Stomach (tissue), 4 donors: ENCODE measurements at regions not wholly inside any gene's neighbourhood (a gene's known extent, or its start where the extent isn't known, plus 50 kb on each side); places are given as distances from the start of the nearest gene placed in this dataset.

Experiments
- EP300 ChIP-seq: sonication (generic); formaldehyde crosslinking; IDR thresholded peaks from one replicate; pipeline ENCODE4 v1.6.1; 2017; ENCODE audit warnings: antibody characterized with exemption
- POLR2A ChIP-seq, 4 donors: fragments of 450-650 bp; IDR thresholded peaks; one replicate each; pipeline ENCODE4 v1.6.1; 2016; ENCODE audit warnings: antibody characterized with exemption in 4 of 4, control low read depth in 2 of 4, mild to moderate bottlenecking in 1 of 4, moderate library complexity in 1 of 4
- POLR2AphosphoS5 ChIP-seq, 3 donors: sonication (generic); formaldehyde crosslinking; IDR thresholded peaks; one replicate each; pipeline ENCODE4 v1.6.1; 2016; ENCODE audit warnings: antibody characterized with exemption in 3 of 3
- TF ChIP-seq, protein P1 (sequence below), 7 experiments: fragments of 450-650 bp in 4 of 7; fragments of 200-600 bp in 3 of 7; sonication (generic) in 3 of 7; IDR thresholded peaks; one replicate each; pipeline ENCODE4 v1.5.1; 2016 to 2019; ENCODE audit warnings: antibody characterized with exemption in 7 of 7, control low read depth in 2 of 7, mild to moderate bottlenecking in 1 of 7

DNA sequence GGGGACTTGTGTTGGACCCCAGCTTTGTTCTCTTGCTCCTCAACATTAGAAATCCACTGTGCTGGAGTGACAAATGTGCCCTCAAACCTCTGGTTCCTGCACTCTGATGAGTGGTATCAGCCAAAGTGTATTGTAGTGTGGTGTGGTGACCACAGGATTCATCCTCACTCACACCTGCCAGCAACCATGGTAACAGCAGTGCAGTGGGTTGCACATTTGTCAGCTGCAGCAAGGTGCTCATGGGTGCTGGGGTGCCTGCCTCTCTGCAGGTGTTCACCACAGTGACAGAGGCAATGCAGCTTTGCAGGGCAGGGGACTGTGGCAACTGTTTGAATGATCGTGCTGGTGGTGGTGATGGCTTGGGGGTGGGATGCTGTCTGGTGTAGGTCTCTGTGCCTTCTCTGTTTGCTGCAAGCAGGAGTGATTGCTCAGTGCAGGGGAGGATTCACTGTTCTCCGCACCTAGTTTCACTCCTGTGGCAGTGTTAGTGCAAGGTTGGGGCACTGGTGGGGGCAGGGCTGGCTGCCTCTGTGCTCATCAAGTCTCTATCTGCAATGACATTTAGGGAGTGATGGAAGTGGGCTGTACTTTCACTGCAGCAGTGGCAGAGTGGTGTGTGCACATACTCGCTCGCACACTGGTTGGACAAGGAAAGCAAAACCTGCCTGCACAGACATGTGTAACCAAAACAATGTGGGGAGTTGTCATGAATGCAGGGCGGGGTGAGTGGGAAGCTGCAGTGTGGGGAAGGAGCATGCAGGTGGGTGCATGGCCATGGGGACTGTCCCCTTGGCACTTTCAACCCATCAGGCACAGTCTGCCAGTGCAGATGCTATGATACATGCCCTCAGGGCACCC is 301.1 kb downstream of the PIK3C3 start:
- TF ChIP-seq POLR2A (IDR thresholded peaks at IDR 0.05), result no peak
- TF ChIP-seq, protein P1, sequence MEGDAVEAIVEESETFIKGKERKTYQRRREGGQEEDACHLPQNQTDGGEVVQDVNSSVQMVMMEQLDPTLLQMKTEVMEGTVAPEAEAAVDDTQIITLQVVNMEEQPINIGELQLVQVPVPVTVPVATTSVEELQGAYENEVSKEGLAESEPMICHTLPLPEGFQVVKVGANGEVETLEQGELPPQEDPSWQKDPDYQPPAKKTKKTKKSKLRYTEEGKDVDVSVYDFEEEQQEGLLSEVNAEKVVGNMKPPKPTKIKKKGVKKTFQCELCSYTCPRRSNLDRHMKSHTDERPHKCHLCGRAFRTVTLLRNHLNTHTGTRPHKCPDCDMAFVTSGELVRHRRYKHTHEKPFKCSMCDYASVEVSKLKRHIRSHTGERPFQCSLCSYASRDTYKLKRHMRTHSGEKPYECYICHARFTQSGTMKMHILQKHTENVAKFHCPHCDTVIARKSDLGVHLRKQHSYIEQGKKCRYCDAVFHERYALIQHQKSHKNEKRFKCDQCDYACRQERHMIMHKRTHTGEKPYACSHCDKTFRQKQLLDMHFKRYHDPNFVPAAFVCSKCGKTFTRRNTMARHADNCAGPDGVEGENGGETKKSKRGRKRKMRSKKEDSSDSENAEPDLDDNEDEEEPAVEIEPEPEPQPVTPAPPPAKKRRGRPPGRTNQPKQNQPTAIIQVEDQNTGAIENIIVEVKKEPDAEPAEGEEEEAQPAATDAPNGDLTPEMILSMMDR (IDR thresholded peaks at IDR 0.05), result no peak
- no peak for TF ChIP-seq POLR2AphosphoS5 (IDR thresholded peaks at IDR 0.05)
- TF ChIP-seq EP300, result no peak
